IMR-90 (cell line): ENCODE measurements at regions not wholly inside any gene's neighbourhood (a gene's known extent, or its start where the extent isn't known, plus 50 kb on each side); places are given as distances from the start of the nearest gene placed in this dataset.

ENCODE experiments used
- ATAC-seq: fragments of 200-7000 bp; cut with Tn5 transposase; 2 replicates; pipeline ENCODE4 v1.9.1; 2020; ENCODE audit warnings: low read depth, mild to moderate bottlenecking, moderate library complexity
- BruUV-seq: library from RNA; stranded (reverse); fragments of 400-500 nt; replicated peaks from 2 replicates; lab custom pipeline; 2021; lab: Mats Ljungman, UMichigan
- CTCF ChIA-PET: fragments of 300-600 bp; formaldehyde crosslinking; extraction: SDS; loops from one replicate; lab custom pipeline; 2021; ENCODE audit warnings: antibody characterized with exemption; lab: Yijun Ruan, JAX
- POLR2A ChIA-PET: fragments of 300-600 bp; sonication (Branson Sonifier 250); formaldehyde crosslinking; loops from one replicate; lab custom pipeline; 2022; ENCODE audit warnings: antibody characterized with exemption; ENCODE audit not compliant: unreplicated experiment; lab: Charles Lee
- DNase-seq: peaks from one replicate; pipeline ENCODE4 v3.0.0; 2013
- H2AFZ ChIP-seq: replicated peaks from 2 replicates; pipeline ENCODE3; 2013; ENCODE audit warnings: low read length, mild to moderate bottlenecking; ENCODE audit not compliant: poor library complexity
- H2AK5ac ChIP-seq: 2 replicates; pipeline ENCODE4 v1.6.1; 2013; ENCODE audit warnings: low read depth, low read length, inconsistent platforms
- H2AK9ac ChIP-seq: replicated peaks from 2 replicates; pipeline ENCODE3; 2013; ENCODE audit warnings: mild to moderate bottlenecking, low read depth, low read length, moderate library complexity; ENCODE audit not compliant: poor library complexity
- H2BK120ac ChIP-seq: 2 replicates; pipeline ENCODE4 v1.6.1; 2013; ENCODE audit warnings: low read depth, low read length, inconsistent platforms
- H2BK15ac ChIP-seq: 3 replicates; pipeline ENCODE4 v1.6.1; 2013; ENCODE audit warnings: low read depth, low read length, inconsistent platforms
- H2BK20ac ChIP-seq: 2 replicates; pipeline ENCODE4 v1.6.1; 2013; ENCODE audit warnings: low read depth, mild to moderate bottlenecking, inconsistent platforms, low read length, moderate library complexity
- H2BK5ac ChIP-seq: 2 replicates; pipeline ENCODE4 v1.6.1; 2013; ENCODE audit warnings: mild to moderate bottlenecking, low read depth, low read length, inconsistent platforms; ENCODE audit not compliant: poor library complexity, severe bottlenecking
- H3K14ac ChIP-seq: replicated peaks from 2 replicates; pipeline ENCODE4 v1.6.1; 2013; ENCODE audit warnings: low read depth, low read length, inconsistent platforms
- H3K18ac ChIP-seq: 2 replicates; pipeline ENCODE4 v1.6.1; 2013; ENCODE audit warnings: low read depth, low read length, control low read depth
- H3K23ac ChIP-seq: 2 replicates; pipeline ENCODE4 v1.6.1; 2013; ENCODE audit warnings: low read depth, low read length, inconsistent platforms
- H3K27ac ChIP-seq: 2 replicates; pipeline ENCODE4 v1.5.1; 2013; ENCODE audit warnings: mild to moderate bottlenecking, control low read depth, low read length; ENCODE audit not compliant: insufficient read depth
- H3K27me3 ChIP-seq: 2 replicates; pipeline ENCODE4 v1.6.1; 2013; ENCODE audit warnings: low read length; ENCODE audit not compliant: control insufficient read depth, insufficient read depth
- H3K36me3 ChIP-seq: 2 replicates; pipeline ENCODE4 v1.6.1; 2013; ENCODE audit warnings: low read length, mixed read lengths; ENCODE audit not compliant: control insufficient read depth, insufficient read depth
- H3K4ac ChIP-seq: 2 replicates; pipeline ENCODE4 v1.6.1; 2013; ENCODE audit warnings: low read depth, low read length, inconsistent platforms
- H3K4me1 ChIP-seq: 2 replicates; pipeline ENCODE4 v1.6.1; 2013; ENCODE audit warnings: low read length, mixed read lengths; ENCODE audit not compliant: control insufficient read depth, insufficient read depth
- H3K4me2 ChIP-seq: 2 replicates; pipeline ENCODE4 v1.6.1; 2013; ENCODE audit warnings: low read depth, mild to moderate bottlenecking, control low read depth, low read length, moderate library complexity
- H3K4me3 ChIP-seq: 2 replicates; pipeline ENCODE4 v1.5.1; 2013; ENCODE audit warnings: low read depth, mild to moderate bottlenecking, control low read depth, low read length, moderate library complexity; ENCODE audit not compliant: insufficient read depth
- H3K56ac ChIP-seq: 2 replicates; pipeline ENCODE4 v1.6.1; 2013; ENCODE audit warnings: low read length, inconsistent platforms; ENCODE audit not compliant: insufficient read depth; ENCODE audit errors: extremely low read depth
- H3K79me1 ChIP-seq, 2 experiments: 2 replicates each; pipeline ENCODE4 v1.6.1; 2013; ENCODE audit warnings: low read length in 2 of 2, inconsistent platforms in 1 of 2, low read depth in 1 of 2
- H3K9ac ChIP-seq: 2 replicates; pipeline ENCODE4 v1.6.1; 2013; ENCODE audit warnings: low read depth, low read length, control low read depth
- H3K9me1 ChIP-seq: 2 replicates; pipeline ENCODE4 v1.6.1; 2013; ENCODE audit warnings: low read length, inconsistent platforms; ENCODE audit not compliant: insufficient read depth
- H3K9me3 ChIP-seq: 2 replicates; pipeline ENCODE4 v1.6.1; 2013; ENCODE audit warnings: low read length; ENCODE audit not compliant: control insufficient read depth, insufficient read depth
- H4K20me1 ChIP-seq: 2 replicates; pipeline ENCODE4 v1.6.1; 2013; ENCODE audit warnings: low read length, inconsistent platforms; ENCODE audit not compliant: insufficient read depth
- H4K5ac ChIP-seq: 2 replicates; pipeline ENCODE4 v1.6.1; 2013; ENCODE audit warnings: mild to moderate bottlenecking, low read depth, low read length, control low read depth
- H4K8ac ChIP-seq, 2 experiments: 2 replicates each; pipeline ENCODE4 v1.6.1; 2013; ENCODE audit warnings: low read depth in 2 of 2, low read length in 2 of 2, control low read depth in 1 of 2, inconsistent platforms in 1 of 2
- H4K91ac ChIP-seq: 2 replicates; pipeline ENCODE4 v1.6.1; 2013; ENCODE audit warnings: low read depth, low read length, inconsistent platforms; ENCODE audit not compliant: insufficient read depth
- CTCF ChIP-seq: conservative IDR thresholded peaks from 2 replicates; pipeline ENCODE4 v1.5.1; 2012; ENCODE audit warnings: mild to moderate bottlenecking, low read depth, low read length, improper control_type of control experiment
- ELK1 ChIP-seq: fragments of 150-350 bp; IDR thresholded peaks from 2 replicates; pipeline ENCODE4 v1.6.1; 2016; ENCODE audit warnings: low read depth, mild to moderate bottlenecking, low read length, moderate library complexity, borderline replicate concordance
- FOS ChIP-seq: fragments of 150-350 bp; IDR thresholded peaks from 2 replicates; pipeline ENCODE4 v1.6.1; 2016; ENCODE audit warnings: low read depth, low read length
- MAFK ChIP-seq: IDR thresholded peaks from 2 replicates; pipeline ENCODE4 v1.6.1; 2012; ENCODE audit warnings: low read depth, low read length, improper control_type of control experiment
- MAZ ChIP-seq: IDR thresholded peaks from 2 replicates; pipeline ENCODE4 v1.6.1; 2012; ENCODE audit warnings: low read depth, mild to moderate bottlenecking, low read length, improper control_type of control experiment, moderate library complexity, borderline replicate concordance
- NFE2L2 ChIP-seq: fragments of 150-350 bp; IDR thresholded peaks from 2 replicates; pipeline ENCODE4 v1.6.1; 2016; ENCODE audit warnings: low read depth, mild to moderate bottlenecking, low read length
- RAD21 ChIP-seq: IDR thresholded peaks from 2 replicates; pipeline ENCODE4 v1.6.1; 2012; ENCODE audit warnings: low read length, improper control_type of control experiment
- WGBS, 2 experiments: methylation state at CpG; one replicate each; pipeline versions ENCODE4 v1.1.5 to v1.1.7; 2013; ENCODE audit warnings: missing lambda C conversion rate in 2 of 2; ENCODE audit not compliant: insufficient read length in 1 of 2; ENCODE audit errors: extremely low coverage in 2 of 2; 5-methylcytosine and 5-hydroxymethylcytosine counted together
- dilution Hi-C: fragments of 300-500 bp; cut with HindIII; formaldehyde crosslinking; loops from one replicate; pipeline ENCODE4 v1.14.3; 2018; ENCODE audit warnings: low sequenced_read_pairs; ENCODE audit not compliant: unreplicated experiment
- in situ Hi-C: fragments of 300-500 bp; cut with MboI; formaldehyde crosslinking; loops from 3 replicates; pipeline ENCODE4 v1.14.3; 2019; ENCODE audit warnings: low sequenced_read_pairs, inconsistent platforms, mixed read lengths
- intact Hi-C: fragments of 100-400 bp; cut with micrococcal nuclease; formaldehyde crosslinking; loops from 2 replicates; pipeline ENCODE4 v1.10.0; 2022

- Histone ChIP-seq H3K4ac (no peak overlapping the region), H3K23ac (no peak overlapping the region), H3K4me2 (no peak overlapping the region), H3K27me3 (peaks cover 4% of the 10 kb centered on the region; the same call in 1 of the 2 replicates), H3K56ac (no peak overlapping the region), H4K20me1 (no peaks in the 10 kb centered on the region), H3K36me3 (no peaks in the 10 kb centered on the region), H2BK5ac (no peak overlapping the region), H2BK15ac (no peak overlapping the region), H2AK5ac (no peak overlapping the region), H3K9ac (no peak overlapping the region), H4K91ac (no peak overlapping the region), H3K9me3 (no peaks in the 10 kb centered on the region), H2AFZ (no peak overlapping the region), H3K14ac (no peak overlapping the region), H4K8ac (no peak overlapping the region), H2AK9ac (no peak overlapping the region), H3K9me1 (no peaks in the 10 kb centered on the region), H3K27ac (no peak overlapping the region), H4K5ac (no peak overlapping the region), H2BK120ac (no peak overlapping the region), H3K4me1 (no peaks in the 10 kb centered on the region), H3K18ac (no peak overlapping the region), H3K79me1 (no peaks in the 10 kb centered on the region), H3K4me3 (no peak overlapping the region), H2BK20ac (no peak overlapping the region)
- dilution Hi-C loops: no loop called here
- ChIA-PET POLR2A (no interaction called here), CTCF (no interaction called here)
- no CpG with 5 or more reads among the region's 3 CpGs for WGBS, 2 experiments
- in situ Hi-C loops: no loop called here
- DNase-seq: no peak
- no TSS peak for BruUV-seq
- no peak for ATAC-seq
- intact Hi-C loops: loop anchor here (10.0 kb wide), 1 partner anchor 923 kb away; no protein-coding TSS in a partner anchor
- TF ChIP-seq RAD21 (no peak), NFE2L2 (no peak), FOS (no peak), MAFK (no peak), CTCF (no peak), ELK1 (no peak), MAZ (no peak)
Observed at GRCh38 chr6:126181890-126182289, 158.0 kb upstream of the CENPW start.
